ENCODE measurements at regions not wholly inside any gene's neighbourhood (a gene's known extent, or its start where the extent isn't known, plus 50 kb on each side); places are given as distances from the start of the nearest gene placed in this dataset.

DNA sequence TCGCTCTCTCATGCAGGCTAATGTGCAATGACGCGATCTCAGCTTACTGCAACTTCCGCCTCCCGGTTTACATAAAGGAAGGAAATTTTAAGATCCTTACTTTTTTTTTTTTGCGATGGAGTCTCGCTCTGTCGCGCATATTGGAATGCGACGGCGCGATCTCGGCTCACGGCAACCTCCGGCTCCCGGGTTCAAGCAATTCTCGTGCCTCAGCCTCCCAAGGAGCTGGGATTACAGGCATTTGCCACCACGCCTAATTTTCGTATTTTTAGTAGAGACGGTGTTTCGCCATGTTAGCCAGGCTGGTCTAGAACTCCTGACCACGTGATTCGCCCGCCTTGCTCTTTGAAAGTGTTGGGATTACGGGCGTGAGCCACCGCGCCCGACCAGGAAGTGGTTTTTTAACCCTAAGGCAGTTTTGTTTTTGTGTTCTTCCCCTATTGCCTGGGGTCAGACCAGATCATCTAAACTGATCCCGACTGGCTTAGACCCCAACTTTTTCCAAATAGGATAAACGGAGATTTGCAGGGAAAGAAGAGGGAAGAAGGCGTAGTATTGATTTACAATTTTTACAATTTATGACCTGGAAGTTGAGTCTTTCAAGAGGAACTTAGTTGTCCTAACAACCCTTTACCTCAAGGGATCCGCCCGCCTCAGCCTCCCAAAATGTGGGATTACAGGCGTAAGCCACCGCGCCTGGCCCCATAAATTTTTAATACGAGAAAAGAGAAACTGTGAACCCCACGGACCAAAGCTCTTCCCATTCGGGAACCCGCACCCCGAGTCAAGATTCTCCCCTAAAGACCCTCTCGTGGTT is 142.0 kb downstream of the ZNF737 start:
- TF ChIP-seq, protein P1, sequence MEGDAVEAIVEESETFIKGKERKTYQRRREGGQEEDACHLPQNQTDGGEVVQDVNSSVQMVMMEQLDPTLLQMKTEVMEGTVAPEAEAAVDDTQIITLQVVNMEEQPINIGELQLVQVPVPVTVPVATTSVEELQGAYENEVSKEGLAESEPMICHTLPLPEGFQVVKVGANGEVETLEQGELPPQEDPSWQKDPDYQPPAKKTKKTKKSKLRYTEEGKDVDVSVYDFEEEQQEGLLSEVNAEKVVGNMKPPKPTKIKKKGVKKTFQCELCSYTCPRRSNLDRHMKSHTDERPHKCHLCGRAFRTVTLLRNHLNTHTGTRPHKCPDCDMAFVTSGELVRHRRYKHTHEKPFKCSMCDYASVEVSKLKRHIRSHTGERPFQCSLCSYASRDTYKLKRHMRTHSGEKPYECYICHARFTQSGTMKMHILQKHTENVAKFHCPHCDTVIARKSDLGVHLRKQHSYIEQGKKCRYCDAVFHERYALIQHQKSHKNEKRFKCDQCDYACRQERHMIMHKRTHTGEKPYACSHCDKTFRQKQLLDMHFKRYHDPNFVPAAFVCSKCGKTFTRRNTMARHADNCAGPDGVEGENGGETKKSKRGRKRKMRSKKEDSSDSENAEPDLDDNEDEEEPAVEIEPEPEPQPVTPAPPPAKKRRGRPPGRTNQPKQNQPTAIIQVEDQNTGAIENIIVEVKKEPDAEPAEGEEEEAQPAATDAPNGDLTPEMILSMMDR (IDR thresholded peaks at IDR 0.05) = no peak
- TF ChIP-seq ZFX (IDR thresholded peaks at IDR 0.05; ENCODE audit: borderline replicate concordance) = no peak

Measured in 22Rv1 (cell line).